ENCODE measurements at regions not wholly inside any gene's neighbourhood (a gene's known extent, or its start where the extent isn't known, plus 50 kb on each side); places are given as distances from the start of the nearest gene placed in this dataset.
"Not testable (repeated sequence)": the region's sequence is repeated elsewhere in the genome, so short reads cannot be mapped to it uniquely, and the experiment has no call there.

DNA sequence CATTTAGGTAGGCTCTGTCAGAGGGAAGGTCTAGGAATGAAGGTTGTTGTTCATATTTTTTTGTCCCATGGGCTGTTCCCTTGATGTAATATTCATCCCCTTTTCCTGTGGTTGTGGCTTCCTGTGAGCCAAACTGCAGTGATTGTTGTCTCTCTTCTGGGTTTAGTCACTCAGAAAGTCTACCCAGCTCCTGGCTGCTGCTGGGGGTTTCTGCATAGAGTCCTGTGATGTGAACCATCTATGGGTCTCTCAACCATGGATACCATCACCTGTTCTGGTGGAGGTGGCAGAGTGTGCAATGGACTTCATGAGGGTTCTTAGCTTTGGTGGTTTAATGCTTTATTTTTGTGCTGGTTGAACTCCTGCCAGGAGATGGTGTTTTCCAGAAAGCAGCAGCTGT, 122.8 kb downstream of the ZC4H2 start:
- Histone ChIP-seq H3K27me3 (ENCODE audit: insufficient read depth, low read length) (no peaks in the 10 kb centered on the region), H3K36me3 (ENCODE audit: insufficient read depth, low read length) (no peaks in the 10 kb centered on the region)

DNA sequence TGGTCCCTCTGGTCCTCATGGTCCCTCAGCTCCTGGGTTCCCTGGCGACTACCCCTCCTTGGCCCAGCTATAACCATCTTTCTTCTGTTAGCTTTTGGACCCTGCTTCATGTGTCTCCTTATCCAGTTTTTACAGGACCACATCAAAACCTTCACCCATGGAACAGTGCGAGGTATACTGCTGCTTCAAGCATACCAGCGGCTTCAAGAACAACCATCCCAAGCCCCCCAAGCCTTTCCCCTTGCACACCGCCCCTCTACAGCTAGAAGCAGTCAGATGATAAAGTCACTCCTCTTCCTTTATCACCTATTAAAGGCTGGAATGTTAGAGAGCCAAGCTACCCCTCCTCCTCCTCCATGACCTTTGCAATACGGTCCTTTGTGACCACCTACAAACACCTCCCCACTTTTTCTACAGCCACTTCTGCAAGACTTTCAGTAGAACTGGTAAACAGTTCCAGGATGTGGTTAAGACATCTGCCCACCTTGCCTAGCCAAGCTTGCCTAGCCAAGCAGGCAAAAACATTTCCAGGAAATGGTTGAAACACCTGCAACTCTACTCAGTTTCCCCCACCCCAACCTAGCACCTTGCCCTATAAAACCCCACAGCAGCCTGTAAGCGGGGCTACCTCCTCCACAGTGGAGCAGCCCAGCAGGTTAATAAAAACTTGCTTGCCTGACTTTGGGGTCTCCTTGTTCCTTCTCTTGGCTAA, 125.7 kb downstream of the ZC4H2 start:
- no peaks in the 10 kb centered on the region for H3K36me3 ChIP-seq (ENCODE audit: insufficient read depth, low read length)
- no peak overlapping the region for H3K27ac ChIP-seq (ENCODE audit: low read depth, low read length)
- 87% methylated on average over 6 of the region's 6 CpGs for WGBS
- no peaks in the 10 kb centered on the region for H3K9me3 ChIP-seq (ENCODE audit: insufficient read depth, low read depth, low read length)
- no peak overlapping the region for H3K9ac ChIP-seq (ENCODE audit: low read depth, low read length)
- no peaks in the 10 kb centered on the region for H3K4me1 ChIP-seq (ENCODE audit: insufficient read depth, low read length)
- H3K4me3 ChIP-seq (ENCODE audit: low read length), result no peak overlapping the region
- H3K27me3 ChIP-seq (ENCODE audit: insufficient read depth, low read length), result no peaks in the 10 kb centered on the region

More for the DNA sequence above, 122.8 kb downstream of the ZC4H2 start:
- no peak overlapping the region for H3K9ac ChIP-seq (ENCODE audit: low read depth, low read length)
- no peak overlapping the region for H3K27ac ChIP-seq (ENCODE audit: low read depth, low read length)
- H3K4me1 ChIP-seq (ENCODE audit: insufficient read depth, low read length), result no peaks in the 10 kb centered on the region
- no peaks in the 10 kb centered on the region for H3K9me3 ChIP-seq (ENCODE audit: insufficient read depth, low read depth, low read length)
- no peak overlapping the region for H3K4me3 ChIP-seq (ENCODE audit: low read length)

DNA sequence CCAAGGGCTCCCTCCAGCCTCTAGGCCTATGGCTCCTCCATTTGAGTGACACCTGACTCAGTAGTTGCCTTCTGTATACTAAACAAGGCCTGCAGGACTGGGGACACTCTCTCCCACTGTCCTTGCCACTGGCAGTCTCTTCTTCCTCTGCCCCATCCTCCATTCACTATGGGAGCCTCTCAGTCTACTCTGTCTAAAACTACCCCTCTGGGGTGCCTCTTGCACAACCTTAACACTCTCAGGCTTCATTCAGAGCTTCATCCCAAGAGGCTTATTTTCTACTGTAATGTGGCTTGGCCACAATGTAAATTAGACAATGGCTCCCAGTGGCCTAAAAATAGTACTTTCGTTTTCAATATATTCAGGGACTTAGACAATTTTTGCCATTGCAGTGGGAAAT, 133.0 kb downstream of the ZC4H2 start:
- Histone ChIP-seq H3K4me1 (ENCODE audit: insufficient read depth, low read length) (no peaks in the 10 kb centered on the region), H3K36me3 (ENCODE audit: insufficient read depth, low read length) (no peaks in the 10 kb centered on the region), H3K9ac (ENCODE audit: low read depth, low read length) (no peak overlapping the region), H3K9me3 (ENCODE audit: insufficient read depth, low read depth, low read length) (peaks cover 2% of the 10 kb centered on the region; the same call in 1 of the 2 replicates), H3K27ac (ENCODE audit: low read depth, low read length) (no peak overlapping the region), H3K27me3 (ENCODE audit: insufficient read depth, low read length) (no peaks in the 10 kb centered on the region), H3K4me3 (ENCODE audit: low read length) (no peak overlapping the region)
- 100% methylated on average over 1 of the region's 1 CpG for WGBS

DNA sequence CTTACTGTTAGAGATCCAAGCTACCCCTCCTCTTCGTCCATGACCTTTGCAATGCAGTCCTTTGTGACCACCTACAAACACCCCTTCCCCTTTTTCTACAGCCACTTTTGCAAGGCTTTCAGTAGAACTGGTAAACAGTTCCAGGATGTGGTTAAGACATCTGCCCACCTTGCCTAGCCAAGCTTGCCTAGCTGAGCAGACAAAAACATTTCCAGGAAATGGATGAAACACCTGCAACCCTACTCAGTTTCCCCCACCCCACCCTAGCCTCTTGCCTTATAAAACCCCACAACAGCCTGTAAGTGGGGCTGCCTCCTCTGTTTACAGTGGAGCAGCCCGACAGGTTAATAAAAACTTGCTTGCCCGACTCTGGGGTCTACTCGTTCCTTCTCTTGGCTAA, 133.8 kb downstream of the ZC4H2 start:
- Histone ChIP-seq H3K9ac (ENCODE audit: low read depth, low read length) (no peak overlapping the region), H3K9me3 (ENCODE audit: insufficient read depth, low read depth, low read length) (peaks cover 2% of the 10 kb centered on the region; the same call in 1 of the 2 replicates)

DNA sequence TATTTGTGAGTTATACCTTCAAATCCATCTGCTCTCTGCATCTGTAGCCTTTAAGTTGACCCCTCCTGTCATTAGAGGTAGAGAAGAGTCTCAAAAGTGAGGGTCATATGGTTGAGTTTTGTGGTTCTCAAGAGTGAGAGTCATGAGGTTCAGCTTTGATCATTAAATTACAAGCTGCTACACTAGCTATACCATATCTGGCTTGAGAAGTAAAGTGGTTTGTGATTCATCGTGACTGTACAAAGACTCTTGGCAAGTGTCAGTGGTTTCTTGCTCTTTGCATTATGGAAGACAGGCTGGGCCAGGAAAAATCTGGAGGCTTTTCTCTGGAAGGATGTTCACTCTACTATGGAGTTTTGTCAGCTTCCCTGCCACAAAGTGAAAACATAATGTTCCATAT, 170.6 kb downstream of the ZC4H2 start:
- H3K9ac ChIP-seq (ENCODE audit: low read depth, low read length), result no peak overlapping the region
- no peaks in the 10 kb centered on the region for H3K9me3 ChIP-seq (ENCODE audit: insufficient read depth, low read depth, low read length)
- H3K27ac ChIP-seq (ENCODE audit: low read depth, low read length), result no peak overlapping the region
- no peaks in the 10 kb centered on the region for H3K36me3 ChIP-seq (ENCODE audit: insufficient read depth, low read length)
- no peaks in the 10 kb centered on the region for H3K27me3 ChIP-seq (ENCODE audit: insufficient read depth, low read length)
- no peak overlapping the region for H3K4me3 ChIP-seq (ENCODE audit: low read length)
- H3K4me1 ChIP-seq (ENCODE audit: insufficient read depth, low read length), result no peaks in the 10 kb centered on the region
- 93% methylated on average over 1 of the region's 1 CpG for WGBS

More for the DNA sequence above, 133.8 kb downstream of the ZC4H2 start:
- Histone ChIP-seq H3K4me1 (ENCODE audit: insufficient read depth, low read length) (no peaks in the 10 kb centered on the region), H3K27me3 (ENCODE audit: insufficient read depth, low read length) (no peaks in the 10 kb centered on the region), H3K4me3 (ENCODE audit: low read length) (no peak overlapping the region), H3K36me3 (ENCODE audit: insufficient read depth, low read length) (no peaks in the 10 kb centered on the region), H3K27ac (ENCODE audit: low read depth, low read length) (no peak overlapping the region)
- WGBS, result 91% methylated on average over 4 of the region's 4 CpGs

DNA sequence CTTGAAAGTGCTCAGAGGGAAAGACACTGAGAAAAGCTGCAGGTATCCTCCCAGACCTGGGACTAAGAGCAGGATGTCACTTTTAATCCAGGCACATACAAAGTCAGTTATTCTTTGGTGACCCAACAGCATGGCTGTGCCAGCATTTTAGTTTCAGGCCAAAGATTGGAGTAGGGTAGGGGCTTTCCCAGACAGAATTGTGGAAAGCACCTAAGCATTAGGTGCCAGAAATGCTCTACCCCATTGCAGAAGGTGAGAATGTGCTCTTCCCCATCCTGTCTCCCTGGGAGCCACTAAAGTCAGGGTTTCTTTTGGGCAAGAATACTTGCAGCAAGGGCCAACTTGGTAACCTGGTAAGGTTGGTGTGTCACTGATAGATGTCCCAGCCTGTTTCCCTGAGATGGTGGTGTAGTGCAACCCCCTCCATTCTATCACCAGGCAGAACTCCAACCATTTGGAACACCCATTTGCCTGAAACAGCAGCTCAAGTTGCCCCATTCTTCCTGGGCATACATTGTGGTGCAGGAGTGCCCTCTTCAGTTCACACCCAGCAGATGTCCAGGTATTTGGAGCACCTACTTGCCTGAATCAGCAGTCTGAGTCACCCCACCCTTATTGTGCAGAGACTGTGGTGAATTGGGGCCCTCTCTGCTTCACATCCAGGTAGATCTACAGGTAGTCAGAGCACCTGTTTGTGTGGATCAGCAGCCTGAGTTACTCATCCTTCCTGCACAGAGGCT, 183.5 kb downstream of the ZC4H2 start:
- H3K9ac ChIP-seq (ENCODE audit: low read depth, low read length), result no peak overlapping the region
- no peaks in the 10 kb centered on the region for H3K27me3 ChIP-seq (ENCODE audit: insufficient read depth, low read length)
- H3K4me1 ChIP-seq (ENCODE audit: insufficient read depth, low read length), result no peaks in the 10 kb centered on the region
- no peaks in the 10 kb centered on the region for H3K36me3 ChIP-seq (ENCODE audit: insufficient read depth, low read length)
- no peak overlapping the region for H3K27ac ChIP-seq (ENCODE audit: low read depth, low read length)
- H3K9me3 ChIP-seq (ENCODE audit: insufficient read depth, low read depth, low read length), result no peaks in the 10 kb centered on the region
- no peak overlapping the region for H3K4me3 ChIP-seq (ENCODE audit: low read length)

DNA sequence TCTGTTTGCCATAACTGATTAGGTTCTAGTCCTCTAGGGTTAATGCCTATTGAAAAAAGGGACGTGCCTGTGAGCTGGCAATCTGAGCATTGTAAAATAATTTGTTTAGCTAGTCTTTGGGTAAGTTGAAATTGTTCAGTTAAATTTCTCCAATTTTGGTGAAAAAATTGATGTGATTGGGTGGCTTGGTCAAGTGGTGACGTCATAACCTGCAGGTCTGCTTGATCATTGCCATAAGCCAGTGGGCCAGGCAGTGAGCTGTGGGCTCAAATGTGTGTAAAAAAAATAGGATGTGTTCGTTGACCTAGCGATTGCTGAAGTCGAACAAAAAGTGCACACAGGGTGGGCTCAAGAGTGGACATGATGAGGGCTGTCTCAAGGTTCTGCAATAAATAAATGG, 193.3 kb downstream of the ZC4H2 start:
- WGBS, result 96% methylated on average over 5 of the region's 5 CpGs
- Histone ChIP-seq H3K27me3 (ENCODE audit: insufficient read depth, low read length) (no peaks in the 10 kb centered on the region), H3K9me3 (ENCODE audit: insufficient read depth, low read depth, low read length) (peaks cover 4% of the 10 kb centered on the region; the same call in 1 of the 2 replicates), H3K4me1 (ENCODE audit: insufficient read depth, low read length) (no peaks in the 10 kb centered on the region), H3K4me3 (ENCODE audit: low read length) (no peak overlapping the region), H3K9ac (ENCODE audit: low read depth, low read length) (no peak overlapping the region), H3K27ac (ENCODE audit: low read depth, low read length) (no peak overlapping the region), H3K36me3 (ENCODE audit: insufficient read depth, low read length) (no peaks in the 10 kb centered on the region)

- Histone ChIP-seq H3K9ac (ENCODE audit: low read depth, low read length) (no peak overlapping the region), H3K27me3 (ENCODE audit: insufficient read depth, low read length) (no peaks in the 10 kb centered on the region), H3K9me3 (ENCODE audit: insufficient read depth, low read depth, low read length) (no peaks in the 10 kb centered on the region), H3K4me3 (ENCODE audit: low read length) (no peak overlapping the region), H3K27ac (ENCODE audit: low read depth, low read length) (no peak overlapping the region), H3K36me3 (ENCODE audit: insufficient read depth, low read length) (no peaks in the 10 kb centered on the region), H3K4me1 (ENCODE audit: insufficient read depth, low read length) (no peaks in the 10 kb centered on the region)
- WGBS, result 100% methylated on average over 2 of the region's 4 CpGs
These were observed 218.2 kb downstream of the ZC4H2 start for GRCh38 chrX:64758047-64758446.

GRCh38 chrX:64739792-64740378, 236.4 kb downstream of the ZC4H2 start:
- no peak overlapping the region for H3K27ac ChIP-seq (ENCODE audit: low read depth, low read length)
- no peak overlapping the region for H3K4me3 ChIP-seq (ENCODE audit: low read length)
- WGBS, result 95% methylated on average over 7 of the region's 7 CpGs
- no peaks in the 10 kb centered on the region for H3K27me3 ChIP-seq (ENCODE audit: insufficient read depth, low read length)
- no peaks in the 10 kb centered on the region for H3K36me3 ChIP-seq (ENCODE audit: insufficient read depth, low read length)
- H3K4me1 ChIP-seq (ENCODE audit: insufficient read depth, low read length), result no peaks in the 10 kb centered on the region
- H3K9ac ChIP-seq (ENCODE audit: low read depth, low read length), result no peak overlapping the region
- H3K9me3 ChIP-seq (ENCODE audit: insufficient read depth, low read depth, low read length), result no peaks in the 10 kb centered on the region

DNA sequence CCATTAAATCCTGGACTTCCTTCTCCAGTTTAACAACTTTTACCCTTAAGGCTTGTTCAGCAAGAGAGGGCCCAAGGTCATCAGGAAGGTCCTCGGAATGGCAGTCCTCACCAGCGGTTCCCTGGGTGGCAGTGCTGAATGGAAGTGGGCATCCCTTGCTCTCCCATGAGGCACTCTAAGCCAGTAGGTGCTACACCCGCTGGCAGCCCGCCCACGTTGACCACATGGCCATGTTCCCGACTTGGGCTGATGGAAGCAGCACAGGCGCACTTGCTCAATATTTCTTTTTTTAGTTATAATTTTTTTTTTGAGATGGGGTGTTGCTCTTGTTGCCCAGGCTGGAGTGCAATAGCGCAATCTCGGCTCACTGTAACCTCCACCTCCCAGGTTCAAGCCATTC, 277.9 kb downstream of the ZC4H2 start:
- H3K27me3 ChIP-seq (ENCODE audit: insufficient read depth, low read length), result no peaks in the 10 kb centered on the region
- H3K4me3 ChIP-seq (ENCODE audit: low read length), result no peak overlapping the region
- peaks cover 8% of the 10 kb centered on the region; the same call in 1 of the 2 replicates for H3K9me3 ChIP-seq (ENCODE audit: insufficient read depth, low read depth, low read length)
- H3K27ac ChIP-seq (ENCODE audit: low read depth, low read length), result no peak overlapping the region
- over 99% methylated on average over 8 of the region's 9 CpGs for WGBS
- H3K9ac ChIP-seq (ENCODE audit: low read depth, low read length), result no peak overlapping the region
- H3K4me1 ChIP-seq (ENCODE audit: insufficient read depth, low read length), result no peaks in the 10 kb centered on the region
- H3K36me3 ChIP-seq (ENCODE audit: insufficient read depth, low read length), result no peaks in the 10 kb centered on the region

DNA sequence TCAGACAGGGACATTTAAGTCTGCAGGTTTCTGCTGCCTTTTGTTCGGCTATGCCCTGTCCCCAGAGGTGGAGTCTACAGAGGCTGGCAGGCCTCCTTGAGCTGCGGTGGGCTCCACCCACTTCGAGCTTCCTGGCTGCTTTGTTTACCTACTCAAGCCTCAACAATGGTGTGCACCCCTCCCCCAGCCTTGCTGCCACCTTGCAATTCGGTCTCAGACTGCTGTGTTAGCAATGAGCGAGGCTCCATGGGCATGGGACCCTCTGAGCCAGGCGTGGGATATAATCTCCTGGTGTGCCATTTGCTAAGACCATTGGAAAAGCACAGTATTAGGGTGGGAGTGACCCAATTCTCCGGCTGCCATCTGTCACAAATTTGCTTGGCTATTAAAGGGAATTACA, 280.9 kb downstream of the ZC4H2 start:
- not testable (repeated sequence) for H3K36me3 ChIP-seq (ENCODE audit: insufficient read depth, low read length); H3K9me3 ChIP-seq (ENCODE audit: insufficient read depth, low read depth, low read length); H3K4me1 ChIP-seq (ENCODE audit: insufficient read depth, low read length); H3K27ac ChIP-seq (ENCODE audit: low read depth, low read length); H3K27me3 ChIP-seq (ENCODE audit: insufficient read depth, low read length); H3K4me3 ChIP-seq (ENCODE audit: low read length); H3K9ac ChIP-seq (ENCODE audit: low read depth, low read length)
- 85% methylated on average over 7 of the region's 7 CpGs for WGBS

All from HUES64 (cell line).